IMR-90 (cell line): ENCODE measurements at regions not wholly inside any gene's neighbourhood (a gene's known extent, or its start where the extent isn't known, plus 50 kb on each side); places are given as distances from the start of the nearest gene placed in this dataset.

ENCODE experiments used
- ATAC-seq: fragments of 200-7000 bp; cut with Tn5 transposase; 2 replicates; pipeline ENCODE4 v1.9.1; 2020; ENCODE audit warnings: low read depth, mild to moderate bottlenecking, moderate library complexity
- BruUV-seq: library from RNA; stranded (reverse); fragments of 400-500 nt; replicated peaks from 2 replicates; lab custom pipeline; 2021; lab: Mats Ljungman, UMichigan
- CTCF ChIA-PET: fragments of 300-600 bp; formaldehyde crosslinking; extraction: SDS; loops from one replicate; lab custom pipeline; 2021; ENCODE audit warnings: antibody characterized with exemption; lab: Yijun Ruan, JAX
- POLR2A ChIA-PET: fragments of 300-600 bp; sonication (Branson Sonifier 250); formaldehyde crosslinking; loops from one replicate; lab custom pipeline; 2022; ENCODE audit warnings: antibody characterized with exemption; ENCODE audit not compliant: unreplicated experiment; lab: Charles Lee
- DNase-seq: peaks from one replicate; pipeline ENCODE4 v3.0.0; 2013
- H2AFZ ChIP-seq: replicated peaks from 2 replicates; pipeline ENCODE3; 2013; ENCODE audit warnings: low read length, mild to moderate bottlenecking; ENCODE audit not compliant: poor library complexity
- H2AK5ac ChIP-seq: 2 replicates; pipeline ENCODE4 v1.6.1; 2013; ENCODE audit warnings: low read depth, low read length, inconsistent platforms
- H2AK9ac ChIP-seq: replicated peaks from 2 replicates; pipeline ENCODE3; 2013; ENCODE audit warnings: mild to moderate bottlenecking, low read depth, low read length, moderate library complexity; ENCODE audit not compliant: poor library complexity
- H2BK120ac ChIP-seq: 2 replicates; pipeline ENCODE4 v1.6.1; 2013; ENCODE audit warnings: low read depth, low read length, inconsistent platforms
- H2BK15ac ChIP-seq: 3 replicates; pipeline ENCODE4 v1.6.1; 2013; ENCODE audit warnings: low read depth, low read length, inconsistent platforms
- H2BK20ac ChIP-seq: 2 replicates; pipeline ENCODE4 v1.6.1; 2013; ENCODE audit warnings: low read depth, mild to moderate bottlenecking, inconsistent platforms, low read length, moderate library complexity
- H2BK5ac ChIP-seq: 2 replicates; pipeline ENCODE4 v1.6.1; 2013; ENCODE audit warnings: mild to moderate bottlenecking, low read depth, low read length, inconsistent platforms; ENCODE audit not compliant: poor library complexity, severe bottlenecking
- H3K14ac ChIP-seq: replicated peaks from 2 replicates; pipeline ENCODE4 v1.6.1; 2013; ENCODE audit warnings: low read depth, low read length, inconsistent platforms
- H3K18ac ChIP-seq: 2 replicates; pipeline ENCODE4 v1.6.1; 2013; ENCODE audit warnings: low read depth, low read length, control low read depth
- H3K23ac ChIP-seq: 2 replicates; pipeline ENCODE4 v1.6.1; 2013; ENCODE audit warnings: low read depth, low read length, inconsistent platforms
- H3K27ac ChIP-seq: 2 replicates; pipeline ENCODE4 v1.5.1; 2013; ENCODE audit warnings: mild to moderate bottlenecking, control low read depth, low read length; ENCODE audit not compliant: insufficient read depth
- H3K27me3 ChIP-seq: 2 replicates; pipeline ENCODE4 v1.6.1; 2013; ENCODE audit warnings: low read length; ENCODE audit not compliant: control insufficient read depth, insufficient read depth
- H3K36me3 ChIP-seq: 2 replicates; pipeline ENCODE4 v1.6.1; 2013; ENCODE audit warnings: low read length, mixed read lengths; ENCODE audit not compliant: control insufficient read depth, insufficient read depth
- H3K4ac ChIP-seq: 2 replicates; pipeline ENCODE4 v1.6.1; 2013; ENCODE audit warnings: low read depth, low read length, inconsistent platforms
- H3K4me1 ChIP-seq: 2 replicates; pipeline ENCODE4 v1.6.1; 2013; ENCODE audit warnings: low read length, mixed read lengths; ENCODE audit not compliant: control insufficient read depth, insufficient read depth
- H3K4me2 ChIP-seq: 2 replicates; pipeline ENCODE4 v1.6.1; 2013; ENCODE audit warnings: low read depth, mild to moderate bottlenecking, control low read depth, low read length, moderate library complexity
- H3K4me3 ChIP-seq: 2 replicates; pipeline ENCODE4 v1.5.1; 2013; ENCODE audit warnings: low read depth, mild to moderate bottlenecking, control low read depth, low read length, moderate library complexity; ENCODE audit not compliant: insufficient read depth
- H3K56ac ChIP-seq: 2 replicates; pipeline ENCODE4 v1.6.1; 2013; ENCODE audit warnings: low read length, inconsistent platforms; ENCODE audit not compliant: insufficient read depth; ENCODE audit errors: extremely low read depth
- H3K79me1 ChIP-seq, 2 experiments: 2 replicates each; pipeline ENCODE4 v1.6.1; 2013; ENCODE audit warnings: low read length in 2 of 2, inconsistent platforms in 1 of 2, low read depth in 1 of 2
- H3K9ac ChIP-seq: 2 replicates; pipeline ENCODE4 v1.6.1; 2013; ENCODE audit warnings: low read depth, low read length, control low read depth
- H3K9me1 ChIP-seq: 2 replicates; pipeline ENCODE4 v1.6.1; 2013; ENCODE audit warnings: low read length, inconsistent platforms; ENCODE audit not compliant: insufficient read depth
- H3K9me3 ChIP-seq: 2 replicates; pipeline ENCODE4 v1.6.1; 2013; ENCODE audit warnings: low read length; ENCODE audit not compliant: control insufficient read depth, insufficient read depth
- H4K20me1 ChIP-seq: 2 replicates; pipeline ENCODE4 v1.6.1; 2013; ENCODE audit warnings: low read length, inconsistent platforms; ENCODE audit not compliant: insufficient read depth
- H4K5ac ChIP-seq: 2 replicates; pipeline ENCODE4 v1.6.1; 2013; ENCODE audit warnings: mild to moderate bottlenecking, low read depth, low read length, control low read depth
- H4K8ac ChIP-seq, 2 experiments: 2 replicates each; pipeline ENCODE4 v1.6.1; 2013; ENCODE audit warnings: low read depth in 2 of 2, low read length in 2 of 2, control low read depth in 1 of 2, inconsistent platforms in 1 of 2
- H4K91ac ChIP-seq: 2 replicates; pipeline ENCODE4 v1.6.1; 2013; ENCODE audit warnings: low read depth, low read length, inconsistent platforms; ENCODE audit not compliant: insufficient read depth
- BHLHE40 ChIP-seq: fragments of 150-350 bp; IDR thresholded peaks from 2 replicates; pipeline ENCODE4 v1.6.1; 2016; ENCODE audit warnings: mild to moderate bottlenecking, low read depth, low read length
- CEBPB ChIP-seq: IDR thresholded peaks from 2 replicates; pipeline ENCODE4 v1.6.1; 2012; ENCODE audit warnings: low read depth, low read length, improper control_type of control experiment
- CHD1 ChIP-seq: IDR thresholded peaks from 2 replicates; pipeline ENCODE4 v1.6.1; 2012; ENCODE audit warnings: low read depth, low read length, improper control_type of control experiment
- FOS ChIP-seq: fragments of 150-350 bp; IDR thresholded peaks from 2 replicates; pipeline ENCODE4 v1.6.1; 2016; ENCODE audit warnings: low read depth, low read length
- MAFK ChIP-seq: IDR thresholded peaks from 2 replicates; pipeline ENCODE4 v1.6.1; 2012; ENCODE audit warnings: low read depth, low read length, improper control_type of control experiment
- MAZ ChIP-seq: IDR thresholded peaks from 2 replicates; pipeline ENCODE4 v1.6.1; 2012; ENCODE audit warnings: low read depth, mild to moderate bottlenecking, low read length, improper control_type of control experiment, moderate library complexity, borderline replicate concordance
- MXI1 ChIP-seq: IDR thresholded peaks from 2 replicates; pipeline ENCODE4 v1.6.1; 2012; ENCODE audit warnings: low read depth, mild to moderate bottlenecking, low read length, moderate library complexity, borderline replicate concordance
- NFE2L2 ChIP-seq: fragments of 150-350 bp; IDR thresholded peaks from 2 replicates; pipeline ENCODE4 v1.6.1; 2016; ENCODE audit warnings: low read depth, mild to moderate bottlenecking, low read length
- POLR2A ChIP-seq: IDR thresholded peaks from 2 replicates; pipeline ENCODE4 v1.6.1; 2012; ENCODE audit warnings: mild to moderate bottlenecking, low read depth, low read length
- RAD21 ChIP-seq: IDR thresholded peaks from 2 replicates; pipeline ENCODE4 v1.6.1; 2012; ENCODE audit warnings: low read length, improper control_type of control experiment
- RCOR1 ChIP-seq: IDR thresholded peaks from 2 replicates; pipeline ENCODE4 v1.6.1; 2012; ENCODE audit warnings: mild to moderate bottlenecking, low read length, improper control_type of control experiment; ENCODE audit not compliant: insufficient replicate concordance
- RFX5 ChIP-seq: IDR thresholded peaks from 2 replicates; pipeline ENCODE4 v1.8.0; 2012; ENCODE audit warnings: low read depth, mild to moderate bottlenecking, low read length, moderate library complexity
- USF2 ChIP-seq: fragments of 150-350 bp; IDR thresholded peaks from 2 replicates; pipeline ENCODE4 v1.6.1; 2017; ENCODE audit warnings: mild to moderate bottlenecking, antibody characterized with exemption, low read length, low read depth
- WGBS, 2 experiments: methylation state at CpG; one replicate each; pipeline versions ENCODE4 v1.1.5 to v1.1.7; 2013; ENCODE audit warnings: missing lambda C conversion rate in 2 of 2; ENCODE audit not compliant: insufficient read length in 1 of 2; ENCODE audit errors: extremely low coverage in 2 of 2; 5-methylcytosine and 5-hydroxymethylcytosine counted together
- dilution Hi-C: fragments of 300-500 bp; cut with HindIII; formaldehyde crosslinking; loops from one replicate; pipeline ENCODE4 v1.14.3; 2018; ENCODE audit warnings: low sequenced_read_pairs; ENCODE audit not compliant: unreplicated experiment
- in situ Hi-C: fragments of 300-500 bp; cut with MboI; formaldehyde crosslinking; loops from 3 replicates; pipeline ENCODE4 v1.14.3; 2019; ENCODE audit warnings: low sequenced_read_pairs, inconsistent platforms, mixed read lengths
- intact Hi-C: fragments of 100-400 bp; cut with micrococcal nuclease; formaldehyde crosslinking; loops from 2 replicates; pipeline ENCODE4 v1.10.0; 2022
- TF ChIP-seq, protein P1 (sequence below): fragments of 150-350 bp; IDR thresholded peaks from 2 replicates; pipeline ENCODE4 v1.6.1; 2016; ENCODE audit warnings: low read depth, mild to moderate bottlenecking, low read length, moderate library complexity, borderline replicate concordance
- TF ChIP-seq, protein P2 (sequence below): conservative IDR thresholded peaks from 2 replicates; pipeline ENCODE4 v1.5.1; 2012; ENCODE audit warnings: mild to moderate bottlenecking, low read depth, low read length, improper control_type of control experiment

- Histone ChIP-seq H2BK15ac (peak overlapping the region; percentile 95; the same call in 2 of the 3 replicates), H3K79me1 (peaks cover 0 to 13% of the 10 kb centered on the region in 2 experiments; a peak in 2 of 4 replicates), H3K4me3 (no peak overlapping the region), H3K9me3 (no peaks in the 10 kb centered on the region), H3K9me1 (peaks cover 24% of the 10 kb centered on the region), H2AK5ac (peak overlapping the region; percentile 88; the same call in 1 of the 2 replicates), H4K5ac (no peak overlapping the region; the same call in 1 of the 2 replicates), H4K91ac (peak overlapping the region; percentile 95; the same call in 1 of the 2 replicates), H2BK20ac (peak overlapping the region; percentile 82), H3K4me2 (no peak overlapping the region), H3K27me3 (no peaks in the 10 kb centered on the region), H3K36me3 (no peaks in the 10 kb centered on the region), H4K20me1 (no peaks in the 10 kb centered on the region), H3K23ac (peak overlapping the region; percentile 42; the same call in 1 of the 2 replicates), H2BK120ac (peak overlapping the region; percentile 97), H4K8ac (peak overlapping the region; percentile 14 to 76; a peak in 1 of 4 replicates), H3K27ac (no peak overlapping the region), H3K14ac (peak overlapping the region; percentile 59), H3K4me1 (peaks cover 17% of the 10 kb centered on the region), H2AFZ (no peak overlapping the region), H3K4ac (peak overlapping the region; percentile 64), H2BK5ac (peak overlapping the region; percentile 72), H3K18ac (peak overlapping the region; percentile 13; the same call in 1 of the 2 replicates), H3K56ac (no peak overlapping the region), H2AK9ac (no peak overlapping the region), H3K9ac (no peak overlapping the region)
- in situ Hi-C loops (no loop called here), dilution Hi-C loops (no loop called here), intact Hi-C loops (no loop called here)
- no CpG with 5 or more reads among the region's 1 CpG for WGBS, 2 experiments
- ChIA-PET POLR2A (no interaction called here), CTCF (interaction anchor here (1.8 kb wide), 1 partner anchor 28 kb away, joined by 5 read pairs; no protein-coding TSS in a partner anchor)
- no peak for ATAC-seq
- TF ChIP-seq CEBPB (no peak), MXI1 (no peak), MAZ (no peak), POLR2A (no peak), NFE2L2 (no peak), CHD1 (no peak), FOS (no peak), RFX5 (no peak), RAD21 (no peak), USF2 (no peak), RCOR1 (no peak), MAFK (no peak), BHLHE40 (no peak)
- TF ChIP-seq, protein P1, sequence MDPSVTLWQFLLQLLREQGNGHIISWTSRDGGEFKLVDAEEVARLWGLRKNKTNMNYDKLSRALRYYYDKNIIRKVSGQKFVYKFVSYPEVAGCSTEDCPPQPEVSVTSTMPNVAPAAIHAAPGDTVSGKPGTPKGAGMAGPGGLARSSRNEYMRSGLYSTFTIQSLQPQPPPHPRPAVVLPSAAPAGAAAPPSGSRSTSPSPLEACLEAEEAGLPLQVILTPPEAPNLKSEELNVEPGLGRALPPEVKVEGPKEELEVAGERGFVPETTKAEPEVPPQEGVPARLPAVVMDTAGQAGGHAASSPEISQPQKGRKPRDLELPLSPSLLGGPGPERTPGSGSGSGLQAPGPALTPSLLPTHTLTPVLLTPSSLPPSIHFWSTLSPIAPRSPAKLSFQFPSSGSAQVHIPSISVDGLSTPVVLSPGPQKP = no peak
- TF ChIP-seq, protein P2, sequence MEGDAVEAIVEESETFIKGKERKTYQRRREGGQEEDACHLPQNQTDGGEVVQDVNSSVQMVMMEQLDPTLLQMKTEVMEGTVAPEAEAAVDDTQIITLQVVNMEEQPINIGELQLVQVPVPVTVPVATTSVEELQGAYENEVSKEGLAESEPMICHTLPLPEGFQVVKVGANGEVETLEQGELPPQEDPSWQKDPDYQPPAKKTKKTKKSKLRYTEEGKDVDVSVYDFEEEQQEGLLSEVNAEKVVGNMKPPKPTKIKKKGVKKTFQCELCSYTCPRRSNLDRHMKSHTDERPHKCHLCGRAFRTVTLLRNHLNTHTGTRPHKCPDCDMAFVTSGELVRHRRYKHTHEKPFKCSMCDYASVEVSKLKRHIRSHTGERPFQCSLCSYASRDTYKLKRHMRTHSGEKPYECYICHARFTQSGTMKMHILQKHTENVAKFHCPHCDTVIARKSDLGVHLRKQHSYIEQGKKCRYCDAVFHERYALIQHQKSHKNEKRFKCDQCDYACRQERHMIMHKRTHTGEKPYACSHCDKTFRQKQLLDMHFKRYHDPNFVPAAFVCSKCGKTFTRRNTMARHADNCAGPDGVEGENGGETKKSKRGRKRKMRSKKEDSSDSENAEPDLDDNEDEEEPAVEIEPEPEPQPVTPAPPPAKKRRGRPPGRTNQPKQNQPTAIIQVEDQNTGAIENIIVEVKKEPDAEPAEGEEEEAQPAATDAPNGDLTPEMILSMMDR = no peak
- BruUV-seq = no TSS peak
- DNase-seq = no peak
These were observed 68.5 kb upstream of the ZNF438 start for GRCh38 chr10:31100115-31100601.
